Neural progenitor cell (in vitro differentiated cells): ENCODE measurements at regions not wholly inside any gene's neighbourhood (a gene's known extent, or its start where the extent isn't known, plus 50 kb on each side); places are given as distances from the start of the nearest gene placed in this dataset.

Source experiments
- DNase-seq: peaks from one replicate; pipeline ENCODE4 v3.0.0-alpha.2; 2016; ENCODE audit warnings: low spot score
- H2AFZ ChIP-seq: fragments of 200-600 bp; sonication (generic); replicated peaks from 2 replicates; pipeline ENCODE4 v1.6.1; 2016; ENCODE audit warnings: antibody characterized with exemption
- H3F3A ChIP-seq: fragments of 200-600 bp; sonication (generic); 2 replicates; pipeline ENCODE4 v1.6.1; 2016; ENCODE audit warnings: antibody characterized with exemption, low read depth
- H3K27ac ChIP-seq: fragments of 200-600 bp; sonication (generic); 2 replicates; pipeline ENCODE4 v1.5.1; 2016; ENCODE audit warnings: mild to moderate bottlenecking
- H3K27me3 ChIP-seq: fragments of 200-600 bp; sonication (generic); 2 replicates; pipeline ENCODE4 v1.6.1; 2016; ENCODE audit warnings: mild to moderate bottlenecking, moderate library complexity
- H3K36me3 ChIP-seq: fragments of 200-600 bp; sonication (generic); 2 replicates; pipeline ENCODE4 v1.5.1; 2016
- H3K4me1 ChIP-seq: fragments of 200-600 bp; sonication (generic); 2 replicates; pipeline ENCODE4 v1.6.1; 2016; ENCODE audit warnings: mixed run types
- H3K4me2 ChIP-seq: fragments of 200-600 bp; sonication (generic); 2 replicates; pipeline ENCODE4 v1.6.1; 2016
- H3K4me3 ChIP-seq: fragments of 200-600 bp; sonication (generic); 2 replicates; pipeline ENCODE4 v1.5.1; 2016
- H3K79me2 ChIP-seq: fragments of 200-600 bp; sonication (generic); 2 replicates; pipeline ENCODE4 v1.6.1; 2016; ENCODE audit warnings: low read depth
- H3K9ac ChIP-seq: fragments of 200-600 bp; sonication (generic); 2 replicates; pipeline ENCODE4 v1.6.1; 2016
- H3K9me3 ChIP-seq: fragments of 200-600 bp; sonication (generic); 2 replicates; pipeline ENCODE4 v1.5.1; 2016; ENCODE audit warnings: low read depth
- H4K20me1 ChIP-seq: fragments of 200-600 bp; sonication (generic); 2 replicates; pipeline ENCODE4 v1.6.1; 2016; ENCODE audit warnings: low read depth
- H3K27ac Mint-ChIP-seq: 3 replicates; pipeline ENCODE4 v1.8.0; 2021; ENCODE audit warnings: mixed read lengths
- H3K27me3 Mint-ChIP-seq: 2 replicates; pipeline ENCODE4 v1.8.0; 2022; ENCODE audit warnings: low read depth, mild to moderate bottlenecking, inconsistent platforms, moderate library complexity, mixed read lengths; ENCODE audit not compliant: insufficient read depth
- H3K36me3 Mint-ChIP-seq: 3 replicates; pipeline ENCODE4 v1.8.0; 2021; ENCODE audit warnings: mixed read lengths
- H3K4me1 Mint-ChIP-seq: 3 replicates; pipeline ENCODE4 v1.8.0; 2021; ENCODE audit warnings: mixed read lengths
- H3K4me3 Mint-ChIP-seq: 3 replicates; pipeline ENCODE4 v1.8.0; 2021; ENCODE audit warnings: mild to moderate bottlenecking, moderate library complexity, mixed read lengths
- H3K9me3 Mint-ChIP-seq: 3 replicates; pipeline ENCODE4 v1.8.0; 2020; ENCODE audit warnings: mixed read lengths
- EZH2 ChIP-seq: fragments of 200-600 bp; sonication (generic); IDR thresholded peaks from 2 replicates; pipeline ENCODE4 v1.6.1; 2017; ENCODE audit warnings: antibody characterized with exemption, mild to moderate bottlenecking, moderate library complexity
- EZH2phosphoT487 ChIP-seq: fragments of 200-600 bp; sonication (generic); IDR thresholded peaks from 2 replicates; pipeline ENCODE4 v1.6.1; 2017; ENCODE audit warnings: antibody characterized with exemption
- TF ChIP-seq, protein P1 (sequence below): fragments of 200-600 bp; sonication (generic); IDR thresholded peaks from 2 replicates; pipeline ENCODE4 v1.5.1; 2017; ENCODE audit warnings: antibody characterized with exemption, mild to moderate bottlenecking

DNA sequence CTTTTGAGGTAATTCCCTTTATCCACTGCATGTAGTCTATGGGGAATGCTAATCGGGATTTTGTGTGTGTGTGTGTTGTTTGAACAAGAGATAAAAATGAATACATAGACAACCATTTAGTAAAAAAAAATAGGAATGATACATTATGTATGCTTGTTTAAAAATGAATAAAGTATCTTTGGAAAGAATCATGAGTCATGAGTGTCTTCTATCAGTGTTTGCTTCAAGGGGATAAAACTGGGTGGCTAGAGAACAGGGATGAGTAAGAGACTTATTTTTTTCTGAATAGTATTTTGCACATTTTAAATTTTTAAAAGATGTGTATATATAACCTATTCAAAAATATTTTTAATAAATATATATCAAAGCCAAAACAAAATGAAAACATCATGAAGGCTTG lies 839.4 kb upstream of the ADGRL4 start:
- Histone ChIP-seq H3K79me2 (no peaks in the 10 kb centered on the region), H3K27ac (no peak overlapping the region), H3F3A (no peaks in the 10 kb centered on the region), H3K4me3 (no peak overlapping the region), H3K4me2 (no peak overlapping the region), H3K36me3 (no peaks in the 10 kb centered on the region), H4K20me1 (no peaks in the 10 kb centered on the region), H3K9ac (no peak overlapping the region), H3K9me3 (no peaks in the 10 kb centered on the region), H3K27me3 (no peaks in the 10 kb centered on the region), H2AFZ (no peak overlapping the region), H3K4me1 (peaks cover 11% of the 10 kb centered on the region)
- Mint-ChIP-seq H3K27ac (no peak overlapping the region), H3K27me3 (no peaks in the 10 kb centered on the region), H3K4me3 (no peak overlapping the region), H3K36me3 (no peaks in the 10 kb centered on the region), H3K4me1 (peaks cover 19% of the 10 kb centered on the region), H3K9me3 (no peaks in the 10 kb centered on the region)
- no peak for TF ChIP-seq EZH2phosphoT487
- TF ChIP-seq, protein P1, sequence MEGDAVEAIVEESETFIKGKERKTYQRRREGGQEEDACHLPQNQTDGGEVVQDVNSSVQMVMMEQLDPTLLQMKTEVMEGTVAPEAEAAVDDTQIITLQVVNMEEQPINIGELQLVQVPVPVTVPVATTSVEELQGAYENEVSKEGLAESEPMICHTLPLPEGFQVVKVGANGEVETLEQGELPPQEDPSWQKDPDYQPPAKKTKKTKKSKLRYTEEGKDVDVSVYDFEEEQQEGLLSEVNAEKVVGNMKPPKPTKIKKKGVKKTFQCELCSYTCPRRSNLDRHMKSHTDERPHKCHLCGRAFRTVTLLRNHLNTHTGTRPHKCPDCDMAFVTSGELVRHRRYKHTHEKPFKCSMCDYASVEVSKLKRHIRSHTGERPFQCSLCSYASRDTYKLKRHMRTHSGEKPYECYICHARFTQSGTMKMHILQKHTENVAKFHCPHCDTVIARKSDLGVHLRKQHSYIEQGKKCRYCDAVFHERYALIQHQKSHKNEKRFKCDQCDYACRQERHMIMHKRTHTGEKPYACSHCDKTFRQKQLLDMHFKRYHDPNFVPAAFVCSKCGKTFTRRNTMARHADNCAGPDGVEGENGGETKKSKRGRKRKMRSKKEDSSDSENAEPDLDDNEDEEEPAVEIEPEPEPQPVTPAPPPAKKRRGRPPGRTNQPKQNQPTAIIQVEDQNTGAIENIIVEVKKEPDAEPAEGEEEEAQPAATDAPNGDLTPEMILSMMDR: no peak
- TF ChIP-seq EZH2: no peak
- no peak for DNase-seq

DNA sequence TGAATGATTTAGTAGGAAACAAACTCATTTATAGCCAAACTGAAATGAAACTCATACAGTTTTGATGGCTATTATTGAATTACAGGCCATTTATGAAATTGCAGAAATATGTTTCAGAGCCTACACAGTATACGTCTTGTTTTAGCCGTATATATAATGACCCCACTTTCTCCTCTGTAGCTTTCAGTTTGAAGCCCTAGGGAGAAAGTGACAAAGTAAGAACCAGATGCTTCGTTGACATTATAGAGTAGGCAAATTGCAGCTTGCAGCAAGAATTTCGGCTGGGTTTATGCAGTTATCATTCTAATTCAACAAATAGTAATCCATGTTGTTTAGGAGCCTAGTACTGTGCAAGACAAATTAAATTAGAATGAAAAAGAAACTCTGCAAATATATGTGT lies 836.3 kb upstream of the ADGRL4 start:
- Histone ChIP-seq H2AFZ (no peak overlapping the region), H3F3A (no peaks in the 10 kb centered on the region), H3K27ac (no peak overlapping the region), H3K9me3 (no peaks in the 10 kb centered on the region), H3K36me3 (no peaks in the 10 kb centered on the region), H3K27me3 (no peaks in the 10 kb centered on the region), H3K79me2 (no peaks in the 10 kb centered on the region), H3K4me3 (no peak overlapping the region), H4K20me1 (no peaks in the 10 kb centered on the region), H3K9ac (no peak overlapping the region), H3K4me2 (no peak overlapping the region), H3K4me1 (peaks cover 7% of the 10 kb centered on the region)
- Mint-ChIP-seq H3K27ac (no peak overlapping the region), H3K27me3 (no peaks in the 10 kb centered on the region), H3K9me3 (no peaks in the 10 kb centered on the region), H3K4me3 (no peak overlapping the region), H3K4me1 (peaks cover 14% of the 10 kb centered on the region), H3K36me3 (no peaks in the 10 kb centered on the region)
- no peak for DNase-seq
- TF ChIP-seq, protein P1: no peak
- TF ChIP-seq EZH2phosphoT487 (no peak), EZH2 (no peak)

DNA sequence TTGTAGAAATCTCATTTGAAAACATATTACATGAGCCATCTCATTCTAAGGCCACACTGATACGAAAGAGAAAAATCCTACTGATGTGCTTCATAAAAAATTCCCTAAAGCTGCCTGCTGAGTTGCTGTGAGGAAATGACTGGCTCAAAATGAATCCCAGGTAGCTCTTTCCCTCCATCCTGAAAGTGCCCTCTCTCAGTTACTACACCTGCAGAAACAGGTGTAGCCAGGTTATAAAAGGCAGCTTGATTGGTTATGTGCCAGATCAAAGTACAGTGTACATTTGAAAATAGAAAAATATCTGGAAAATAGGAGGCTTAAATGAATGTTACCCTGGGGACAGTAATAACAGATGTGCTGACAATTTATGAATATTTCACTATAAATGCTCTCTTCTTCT lies 833.4 kb upstream of the ADGRL4 start:
- Histone ChIP-seq H3K9me3 (no peaks in the 10 kb centered on the region), H3K4me1 (no peaks in the 10 kb centered on the region), H3F3A (no peaks in the 10 kb centered on the region)

DNA sequence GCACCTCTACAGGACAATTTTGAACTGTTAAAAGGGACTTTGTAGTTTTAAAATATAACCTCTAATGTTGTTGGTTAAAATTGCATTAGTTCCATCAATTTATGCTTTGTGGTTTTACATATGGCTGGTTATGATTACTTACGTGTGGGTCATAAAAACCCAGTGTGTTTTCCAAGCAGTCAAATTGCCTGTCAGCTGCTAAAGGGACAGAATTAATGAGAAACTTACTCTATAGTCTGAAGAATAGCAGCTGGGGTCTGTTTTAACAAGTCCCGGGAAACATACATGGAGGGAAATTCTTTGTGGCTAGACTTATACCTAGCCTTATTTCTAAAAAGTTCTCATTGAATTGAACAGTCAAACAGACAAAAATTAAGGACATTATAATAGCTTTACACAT lies 820.9 kb upstream of the ADGRL4 start:
- no peak for DNase-seq
- Histone ChIP-seq H3K4me2 (no peak overlapping the region), H3K4me3 (no peak overlapping the region), H3K27ac (no peak overlapping the region), H3K9me3 (no peaks in the 10 kb centered on the region), H4K20me1 (no peaks in the 10 kb centered on the region), H3K79me2 (no peaks in the 10 kb centered on the region), H3K36me3 (no peaks in the 10 kb centered on the region), H3K9ac (no peak overlapping the region), H3F3A (no peaks in the 10 kb centered on the region), H2AFZ (no peak overlapping the region), H3K27me3 (no peaks in the 10 kb centered on the region), H3K4me1 (no peaks in the 10 kb centered on the region)
- H3K4me1 Mint-ChIP-seq: no peaks in the 10 kb centered on the region
- no peaks in the 10 kb centered on the region for H3K27me3 Mint-ChIP-seq
- H3K36me3 Mint-ChIP-seq: no peaks in the 10 kb centered on the region
- no peak overlapping the region for H3K4me3 Mint-ChIP-seq
- no peaks in the 10 kb centered on the region for H3K9me3 Mint-ChIP-seq
- TF ChIP-seq, protein P1: no peak
- TF ChIP-seq EZH2 (no peak), EZH2phosphoT487 (no peak)
- no peak overlapping the region for H3K27ac Mint-ChIP-seq

More for the DNA sequence above, 833.4 kb upstream of the ADGRL4 start:
- no peaks in the 10 kb centered on the region for H3K9me3 Mint-ChIP-seq
- no peaks in the 10 kb centered on the region for H3K79me2 ChIP-seq
- no peak overlapping the region for H2AFZ ChIP-seq
- no peaks in the 10 kb centered on the region for H3K27me3 ChIP-seq
- H3K4me2 ChIP-seq: no peak overlapping the region
- H3K9ac ChIP-seq: no peak overlapping the region
- H3K36me3 ChIP-seq: no peaks in the 10 kb centered on the region
- no peak for DNase-seq
- H3K4me3 Mint-ChIP-seq: no peak overlapping the region
- TF ChIP-seq EZH2phosphoT487: no peak
- no peaks in the 10 kb centered on the region for H4K20me1 ChIP-seq
- H3K27ac ChIP-seq: no peak overlapping the region
- no peak overlapping the region for H3K27ac Mint-ChIP-seq
- H3K27me3 Mint-ChIP-seq: no peaks in the 10 kb centered on the region
- H3K36me3 Mint-ChIP-seq: no peaks in the 10 kb centered on the region
- no peak overlapping the region for H3K4me3 ChIP-seq
- no peaks in the 10 kb centered on the region for H3K4me1 Mint-ChIP-seq
